ENCODE measurements at regions not wholly inside any gene's neighbourhood (a gene's known extent, or its start where the extent isn't known, plus 50 kb on each side); places are given as distances from the start of the nearest gene placed in this dataset.

DNA sequence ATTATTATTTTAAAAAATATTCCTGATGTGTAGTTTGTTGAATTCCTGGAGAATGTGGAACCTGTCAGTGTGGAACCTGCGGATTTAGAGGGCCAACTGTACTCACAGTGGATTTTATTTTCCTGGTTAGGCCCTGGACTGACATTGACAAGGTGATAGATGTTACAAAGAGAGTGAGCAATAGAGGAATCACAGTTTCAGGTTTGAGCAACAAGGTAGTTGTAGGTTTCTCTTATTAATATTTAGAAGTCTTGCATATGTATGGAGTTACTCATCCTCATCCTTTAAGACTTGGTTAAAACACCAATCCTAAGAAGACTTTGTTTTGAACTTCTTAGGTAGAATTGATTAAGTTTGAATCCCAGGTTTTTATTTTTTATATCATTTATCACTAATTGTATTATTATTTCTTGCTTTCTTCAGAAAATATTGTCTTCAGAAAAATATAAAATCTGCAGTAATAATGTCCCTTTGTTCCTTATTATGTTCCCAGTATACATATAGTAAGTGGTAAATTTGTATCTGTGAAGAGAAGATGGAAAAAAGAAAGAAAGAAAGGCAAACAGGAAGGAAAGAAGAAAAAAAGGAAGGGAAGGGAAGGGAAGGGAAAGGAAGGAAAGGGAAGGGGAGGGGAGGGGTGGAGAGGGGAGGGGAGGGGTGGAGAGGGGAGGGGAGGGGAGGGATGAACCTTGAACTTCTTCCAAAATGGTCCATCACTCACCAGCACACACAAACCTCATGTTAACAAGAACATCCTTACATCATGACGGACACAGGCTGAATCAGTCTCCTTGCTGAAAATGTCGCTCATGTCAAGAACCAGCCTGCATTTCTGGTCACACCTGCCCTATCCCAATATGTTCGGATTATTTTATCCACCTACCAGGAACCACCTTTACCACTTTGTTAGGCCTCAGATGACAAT is 867.2 kb downstream of the CDH11 start:
- no peaks in the 10 kb centered on the region for H3K36me3 ChIP-seq (ENCODE audit: control insufficient read depth in 2 of 2, extremely low read depth in 1 of 2, insufficient read depth in 2 of 2, low read length in 2 of 2)
- H2AFZ ChIP-seq (ENCODE audit: control insufficient read depth, low read length): no peak overlapping the region
- no peaks in the 10 kb centered on the region for H3K79me2 ChIP-seq (ENCODE audit: control insufficient read depth, insufficient read depth, low read length)
- no peak overlapping the region for H3K4me3 ChIP-seq (ENCODE audit: control insufficient read depth in 2 of 3, extremely low read depth in 1 of 3, insufficient read depth in 2 of 3, low read depth in 1 of 3, low read length in 3 of 3)
- no peak overlapping the region for H3K4me2 ChIP-seq (ENCODE audit: control insufficient read depth, extremely low read depth, insufficient read depth, low read depth, low read length)
- H4K20me1 ChIP-seq (ENCODE audit: control insufficient read depth, extremely low read depth, insufficient read depth, low read length): no peaks in the 10 kb centered on the region
- DNase-seq (ENCODE audit: low read depth, low spot score) (no peak), FAIRE-seq (no peak)
- no peak overlapping the region for H3K9ac ChIP-seq (ENCODE audit: control insufficient read depth, extremely low read depth, insufficient read depth, low read length)
- dilution Hi-C loops (cut with MboI; ENCODE audit: extremely low pct_ligation_motif_present, low sequenced_read_pairs): no loop called here
- H3K9me1 ChIP-seq (ENCODE audit: control insufficient read depth, extremely low read depth, insufficient read depth, low read length): no peaks in the 10 kb centered on the region
- no peaks in the 10 kb centered on the region for H3K4me1 ChIP-seq (ENCODE audit: control insufficient read depth, extremely low read depth, insufficient read depth, low read length)
- H3K27ac ChIP-seq (ENCODE audit: control insufficient read depth, insufficient read depth, low read length): no peak overlapping the region
- H3K9me3 ChIP-seq (ENCODE audit: control insufficient read depth, low read depth, low read length): no peaks in the 10 kb centered on the region
- no peaks in the 10 kb centered on the region for H3K27me3 ChIP-seq (ENCODE audit: control insufficient read depth, extremely low read depth, insufficient read depth, low read length)
- TF ChIP-seq EZH2 (IDR thresholded peaks at IDR 0.05; ENCODE audit: low read length): no peak
- TF ChIP-seq, protein P1, sequence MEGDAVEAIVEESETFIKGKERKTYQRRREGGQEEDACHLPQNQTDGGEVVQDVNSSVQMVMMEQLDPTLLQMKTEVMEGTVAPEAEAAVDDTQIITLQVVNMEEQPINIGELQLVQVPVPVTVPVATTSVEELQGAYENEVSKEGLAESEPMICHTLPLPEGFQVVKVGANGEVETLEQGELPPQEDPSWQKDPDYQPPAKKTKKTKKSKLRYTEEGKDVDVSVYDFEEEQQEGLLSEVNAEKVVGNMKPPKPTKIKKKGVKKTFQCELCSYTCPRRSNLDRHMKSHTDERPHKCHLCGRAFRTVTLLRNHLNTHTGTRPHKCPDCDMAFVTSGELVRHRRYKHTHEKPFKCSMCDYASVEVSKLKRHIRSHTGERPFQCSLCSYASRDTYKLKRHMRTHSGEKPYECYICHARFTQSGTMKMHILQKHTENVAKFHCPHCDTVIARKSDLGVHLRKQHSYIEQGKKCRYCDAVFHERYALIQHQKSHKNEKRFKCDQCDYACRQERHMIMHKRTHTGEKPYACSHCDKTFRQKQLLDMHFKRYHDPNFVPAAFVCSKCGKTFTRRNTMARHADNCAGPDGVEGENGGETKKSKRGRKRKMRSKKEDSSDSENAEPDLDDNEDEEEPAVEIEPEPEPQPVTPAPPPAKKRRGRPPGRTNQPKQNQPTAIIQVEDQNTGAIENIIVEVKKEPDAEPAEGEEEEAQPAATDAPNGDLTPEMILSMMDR (optimal IDR thresholded peaks at IDR 0.05 in 1 of 3, IDR thresholded peaks at IDR 0.05 in 1 of 3, conservative IDR thresholded peaks at IDR 0.05 in 1 of 3; ENCODE audit: extremely low read depth in 1 of 3, insufficient read depth in 2 of 3, low read length in 3 of 3): no peak

DNA sequence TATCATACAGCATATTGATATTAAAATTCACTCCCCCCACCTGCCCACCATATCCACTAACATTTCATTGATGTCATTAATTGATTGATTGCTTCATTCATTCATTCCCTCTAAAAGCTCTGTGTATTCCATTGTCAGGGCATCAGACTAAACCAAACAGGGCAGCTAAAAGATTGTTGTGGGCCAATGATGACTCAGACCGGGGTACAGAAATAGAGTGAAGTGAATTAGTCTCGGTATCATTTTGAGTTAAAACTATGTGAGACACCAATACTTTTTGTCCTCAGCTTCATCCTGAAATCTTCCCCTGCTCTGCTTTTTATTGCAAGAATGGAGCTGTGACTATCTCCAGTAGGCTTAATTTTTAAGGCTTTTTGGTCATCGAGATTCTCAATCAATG is 868.3 kb downstream of the CDH11 start:
- FAIRE-seq (no peak), DNase-seq (ENCODE audit: low read depth, low spot score) (no peak)
- no peaks in the 10 kb centered on the region for H3K79me2 ChIP-seq (ENCODE audit: control insufficient read depth, insufficient read depth, low read length)
- no peak overlapping the region for H2AFZ ChIP-seq (ENCODE audit: control insufficient read depth, low read length)
- no peak overlapping the region for H3K4me2 ChIP-seq (ENCODE audit: control insufficient read depth, extremely low read depth, insufficient read depth, low read depth, low read length)
- no peak overlapping the region for H3K9ac ChIP-seq (ENCODE audit: control insufficient read depth, extremely low read depth, insufficient read depth, low read length)
- H3K4me1 ChIP-seq (ENCODE audit: control insufficient read depth, extremely low read depth, insufficient read depth, low read length): no peaks in the 10 kb centered on the region
- H3K4me3 ChIP-seq (ENCODE audit: control insufficient read depth in 2 of 3, extremely low read depth in 1 of 3, insufficient read depth in 2 of 3, low read depth in 1 of 3, low read length in 3 of 3): no peak overlapping the region
- no peaks in the 10 kb centered on the region for H4K20me1 ChIP-seq (ENCODE audit: control insufficient read depth, extremely low read depth, insufficient read depth, low read length)
- no peaks in the 10 kb centered on the region for H3K36me3 ChIP-seq (ENCODE audit: control insufficient read depth in 2 of 2, extremely low read depth in 1 of 2, insufficient read depth in 2 of 2, low read length in 2 of 2)
- H3K27ac ChIP-seq (ENCODE audit: control insufficient read depth, insufficient read depth, low read length): no peak overlapping the region
- no peaks in the 10 kb centered on the region for H3K9me3 ChIP-seq (ENCODE audit: control insufficient read depth, low read depth, low read length)
- TF ChIP-seq, protein P1 (optimal IDR thresholded peaks at IDR 0.05 in 1 of 3, IDR thresholded peaks at IDR 0.05 in 1 of 3, conservative IDR thresholded peaks at IDR 0.05 in 1 of 3; ENCODE audit: extremely low read depth in 1 of 3, insufficient read depth in 2 of 3, low read length in 3 of 3): no peak
- TF ChIP-seq EZH2 (IDR thresholded peaks at IDR 0.05; ENCODE audit: low read length): no peak
- no peaks in the 10 kb centered on the region for H3K9me1 ChIP-seq (ENCODE audit: control insufficient read depth, extremely low read depth, insufficient read depth, low read length)
- dilution Hi-C loops (cut with MboI; ENCODE audit: extremely low pct_ligation_motif_present, low sequenced_read_pairs): no loop called here
- H3K27me3 ChIP-seq (ENCODE audit: control insufficient read depth, extremely low read depth, insufficient read depth, low read length): no peaks in the 10 kb centered on the region

Data from keratinocyte (primary cell).